GM10266 (cell line): ENCODE measurements at regions not wholly inside any gene's neighbourhood (a gene's known extent, or its start where the extent isn't known, plus 50 kb on each side); places are given as distances from the start of the nearest gene placed in this dataset.
"Not testable (repeated sequence)": the region's sequence is repeated elsewhere in the genome, so short reads cannot be mapped to it uniquely, and the experiment has no call there.

ENCODE experiments used
- DNase-seq: peaks from one replicate; pipeline ENCODE4 v3.0.0; 2012; ENCODE audit errors: extremely low spot score
- TF ChIP-seq, protein P1 (sequence below): IDR thresholded peaks from 2 replicates; pipeline ENCODE4 v1.5.1; 2012; ENCODE audit warnings: mild to moderate bottlenecking, low read depth; ENCODE audit not compliant: control insufficient read depth, insufficient read depth; ENCODE audit errors: missing control alignments

DNA sequence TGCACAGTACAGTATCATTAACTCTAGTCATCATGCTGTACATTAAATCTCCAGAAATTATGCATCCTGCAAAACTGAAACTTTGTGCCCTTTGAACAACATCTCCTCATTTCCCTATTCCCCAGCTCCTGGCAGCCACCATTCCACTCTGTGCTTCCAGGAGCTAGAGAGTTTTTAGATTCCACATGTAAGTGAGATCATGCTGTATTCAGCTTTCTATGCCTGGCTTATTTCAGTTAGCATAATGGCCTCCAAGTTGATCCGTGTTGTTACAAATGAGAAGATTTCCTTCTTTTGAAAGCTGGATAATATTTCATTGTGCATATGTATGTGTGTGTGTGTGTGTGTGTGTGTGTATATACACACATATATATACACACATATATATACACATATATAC, 86.9 kb upstream of the SLC24A3 start:
- TF ChIP-seq, protein P1, sequence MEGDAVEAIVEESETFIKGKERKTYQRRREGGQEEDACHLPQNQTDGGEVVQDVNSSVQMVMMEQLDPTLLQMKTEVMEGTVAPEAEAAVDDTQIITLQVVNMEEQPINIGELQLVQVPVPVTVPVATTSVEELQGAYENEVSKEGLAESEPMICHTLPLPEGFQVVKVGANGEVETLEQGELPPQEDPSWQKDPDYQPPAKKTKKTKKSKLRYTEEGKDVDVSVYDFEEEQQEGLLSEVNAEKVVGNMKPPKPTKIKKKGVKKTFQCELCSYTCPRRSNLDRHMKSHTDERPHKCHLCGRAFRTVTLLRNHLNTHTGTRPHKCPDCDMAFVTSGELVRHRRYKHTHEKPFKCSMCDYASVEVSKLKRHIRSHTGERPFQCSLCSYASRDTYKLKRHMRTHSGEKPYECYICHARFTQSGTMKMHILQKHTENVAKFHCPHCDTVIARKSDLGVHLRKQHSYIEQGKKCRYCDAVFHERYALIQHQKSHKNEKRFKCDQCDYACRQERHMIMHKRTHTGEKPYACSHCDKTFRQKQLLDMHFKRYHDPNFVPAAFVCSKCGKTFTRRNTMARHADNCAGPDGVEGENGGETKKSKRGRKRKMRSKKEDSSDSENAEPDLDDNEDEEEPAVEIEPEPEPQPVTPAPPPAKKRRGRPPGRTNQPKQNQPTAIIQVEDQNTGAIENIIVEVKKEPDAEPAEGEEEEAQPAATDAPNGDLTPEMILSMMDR, result no peak
- no peak for DNase-seq

DNA sequence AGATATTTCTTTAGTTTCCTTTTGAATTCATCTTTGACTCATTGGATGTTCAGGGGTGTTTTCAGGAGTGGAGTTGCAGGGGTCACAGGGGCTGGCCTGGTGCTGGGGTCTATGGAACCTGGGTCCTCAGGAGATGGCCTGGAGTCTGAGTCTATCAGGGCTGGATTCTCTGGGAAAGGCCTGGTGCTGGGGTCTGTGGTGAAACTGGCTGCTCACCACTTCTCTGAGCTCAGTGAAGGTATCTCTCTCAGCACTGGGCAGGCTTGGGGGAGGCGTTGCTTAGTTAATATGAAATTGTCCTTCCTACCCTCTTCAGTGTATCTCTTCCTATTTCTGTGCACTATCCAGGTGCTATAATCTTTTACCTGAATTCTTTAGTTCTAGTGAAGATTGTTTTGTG, 83.1 kb upstream of the SLC24A3 start:
- DNase-seq, result no peak
- TF ChIP-seq, protein P1, result no peak

DNA sequence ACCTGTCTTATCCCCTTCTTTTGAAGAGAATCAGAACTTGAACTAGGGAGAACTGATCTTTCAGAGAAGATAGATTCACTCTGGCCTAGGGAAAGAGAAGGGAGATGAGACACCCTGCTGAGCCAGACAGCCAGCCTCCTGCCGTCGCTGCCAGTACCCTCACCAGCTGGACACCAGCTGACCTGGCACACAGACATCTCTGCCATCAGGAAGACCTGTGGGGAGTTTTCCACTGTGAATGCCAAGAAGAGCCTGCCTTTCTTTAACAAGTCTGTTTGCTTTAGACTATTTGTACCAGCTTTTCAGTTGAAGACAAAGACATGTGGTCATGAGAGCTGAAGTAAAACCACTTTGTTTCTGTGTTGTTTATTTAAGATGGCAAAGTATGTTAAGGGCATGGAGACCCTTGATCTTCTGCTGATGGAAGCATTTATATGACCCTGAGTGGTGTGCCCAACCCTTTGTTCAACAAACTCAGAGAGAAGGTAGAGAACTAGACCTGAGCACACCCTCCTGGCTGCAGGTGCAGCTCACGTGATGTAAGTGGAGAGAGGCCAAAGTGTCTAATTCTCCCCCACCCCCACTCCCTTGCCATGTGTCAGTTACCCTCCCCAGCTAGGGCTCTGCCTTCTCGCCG, 82.3 kb upstream of the SLC24A3 start:
- DNase-seq, result no peak
- TF ChIP-seq, protein P1, result no peak

DNA sequence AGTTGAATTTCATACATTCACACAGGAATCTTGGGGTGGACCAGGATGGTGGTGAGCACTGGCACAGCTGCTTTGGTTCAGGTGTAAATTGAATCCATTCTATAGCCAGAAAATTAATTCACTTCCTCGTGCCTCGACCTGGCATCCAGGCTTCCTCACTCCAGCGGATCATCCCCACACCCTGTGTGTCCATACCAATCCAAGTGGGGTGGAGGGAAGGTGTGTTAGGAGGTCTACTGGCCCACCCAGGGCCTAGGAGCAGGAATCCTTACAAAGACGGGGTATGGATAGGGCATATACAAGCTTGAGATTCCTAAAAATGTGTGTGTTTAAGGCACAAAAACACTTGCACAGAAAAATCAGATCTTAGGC, 81.8 kb upstream of the SLC24A3 start:
- TF ChIP-seq, protein P1, result no peak
- DNase-seq, result no peak

DNA sequence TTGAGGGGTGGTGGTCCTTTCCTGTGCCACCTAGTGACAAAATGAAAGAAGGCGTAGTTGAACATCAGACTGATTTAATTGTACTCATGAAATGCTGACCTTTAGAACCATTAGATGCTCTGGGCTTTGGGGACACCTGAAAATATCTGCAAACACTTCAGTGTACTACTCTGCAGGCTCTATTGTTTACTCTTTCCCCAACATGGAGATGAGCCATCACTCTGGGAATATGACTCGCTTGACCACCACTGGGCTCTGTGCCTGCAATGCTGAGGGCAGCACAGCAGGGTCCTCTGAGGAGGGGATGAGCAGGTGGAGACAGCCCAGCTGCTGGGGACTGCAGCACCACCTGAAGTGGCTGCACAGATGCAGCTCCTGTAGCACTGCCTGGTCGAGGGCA, 74.8 kb upstream of the SLC24A3 start:
- TF ChIP-seq, protein P1, result no peak
- no peak for DNase-seq

DNA sequence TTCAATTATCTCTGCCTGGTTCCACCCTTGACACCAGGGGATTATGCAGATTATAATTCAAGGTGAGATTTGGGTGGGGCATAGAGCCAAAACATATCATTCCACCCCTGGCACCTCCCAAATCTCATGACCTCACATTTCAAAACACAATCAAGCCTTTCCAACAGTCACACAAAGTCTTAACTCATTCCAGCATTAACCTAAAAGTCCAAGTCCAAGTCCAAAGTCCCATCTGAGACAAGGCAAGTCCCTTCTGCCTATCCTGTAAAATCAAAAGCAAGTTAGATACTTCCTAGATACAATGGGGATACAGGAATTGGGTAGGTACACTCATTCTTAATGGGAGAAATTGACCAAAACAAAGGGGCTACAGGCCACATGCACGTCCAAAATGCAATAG, 73.7 kb upstream of the SLC24A3 start:
- DNase-seq, result no peak
- TF ChIP-seq, protein P1, result no peak

DNA sequence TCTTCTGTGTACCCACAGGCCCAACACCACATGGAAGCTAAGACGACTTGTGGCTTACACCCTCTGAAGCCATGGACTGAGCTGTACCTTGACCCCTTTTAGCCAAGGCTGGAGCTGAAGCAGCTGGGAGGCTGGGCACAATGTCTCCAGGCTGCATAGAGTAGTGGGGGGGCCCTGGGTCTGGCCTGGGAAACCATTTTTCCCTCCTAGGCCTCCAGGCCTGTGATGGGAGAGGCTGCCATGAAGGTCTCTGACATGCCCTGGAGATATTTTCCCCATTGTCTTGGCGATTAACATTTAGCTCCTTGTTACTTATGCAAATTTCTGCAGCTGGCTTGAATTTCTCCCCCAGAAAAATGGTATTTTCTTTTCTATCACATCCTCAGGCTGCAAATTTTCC, 72.9 kb upstream of the SLC24A3 start:
- not testable (repeated sequence) for DNase-seq

DNA sequence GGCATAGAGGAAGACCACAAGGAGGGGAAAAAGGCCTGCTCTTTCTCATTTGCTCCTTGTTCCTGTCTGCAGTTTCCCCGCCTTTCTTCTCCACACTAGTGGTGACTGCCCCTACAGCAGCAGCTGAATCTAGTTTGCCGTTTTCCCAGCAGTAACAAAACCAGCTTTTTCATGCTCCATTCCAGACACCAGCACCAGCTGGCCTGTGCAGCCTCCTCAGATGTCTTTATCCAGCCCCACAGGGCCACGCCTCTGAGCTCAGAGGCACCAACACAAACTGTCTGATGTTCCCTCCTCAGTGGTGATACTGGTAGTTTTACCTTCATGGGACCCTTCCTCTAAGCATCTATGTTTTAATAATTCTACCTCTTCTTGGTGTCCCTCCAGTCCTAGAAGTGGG, 70.4 kb upstream of the SLC24A3 start:
- DNase-seq, result no peak
- TF ChIP-seq, protein P1, result no peak
